C4-2B (cell line): ENCODE measurements at regions not wholly inside any gene's neighbourhood (a gene's known extent, or its start where the extent isn't known, plus 50 kb on each side); places are given as distances from the start of the nearest gene placed in this dataset.
"Not testable (repeated sequence)": the region's sequence is repeated elsewhere in the genome, so short reads cannot be mapped to it uniquely, and the experiment has no call there.

Source experiments
- ZFX ChIP-seq: fragments of 450-650 bp; IDR thresholded peaks from 2 replicates; pipeline ENCODE4 v1.6.1; 2017
- TF ChIP-seq, protein P1 (sequence below): fragments of 450-650 bp; conservative IDR thresholded peaks from 2 replicates; pipeline ENCODE4 v1.5.1; 2017; ENCODE audit warnings: mild to moderate bottlenecking

DNA sequence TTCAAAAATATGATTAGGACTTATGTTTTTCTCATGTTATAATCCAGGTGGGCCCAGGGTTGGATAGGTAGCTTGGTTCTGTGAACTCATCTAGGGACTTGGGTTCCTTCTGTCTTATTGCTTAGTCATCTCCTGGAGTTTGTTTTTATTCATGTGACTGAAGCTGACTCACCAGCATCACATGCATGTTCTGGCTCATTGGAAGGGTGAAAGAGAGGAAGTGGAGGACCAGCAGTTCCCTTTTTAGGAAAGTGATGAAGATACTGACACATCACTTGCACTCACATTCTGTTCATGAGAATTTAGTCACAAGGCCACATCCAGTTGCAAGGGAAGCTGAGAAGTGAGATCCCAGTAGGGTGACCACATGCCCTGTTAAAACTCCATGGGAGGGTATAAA is 95.9 kb downstream of the NPIPB5 start:
- TF ChIP-seq, protein P1, sequence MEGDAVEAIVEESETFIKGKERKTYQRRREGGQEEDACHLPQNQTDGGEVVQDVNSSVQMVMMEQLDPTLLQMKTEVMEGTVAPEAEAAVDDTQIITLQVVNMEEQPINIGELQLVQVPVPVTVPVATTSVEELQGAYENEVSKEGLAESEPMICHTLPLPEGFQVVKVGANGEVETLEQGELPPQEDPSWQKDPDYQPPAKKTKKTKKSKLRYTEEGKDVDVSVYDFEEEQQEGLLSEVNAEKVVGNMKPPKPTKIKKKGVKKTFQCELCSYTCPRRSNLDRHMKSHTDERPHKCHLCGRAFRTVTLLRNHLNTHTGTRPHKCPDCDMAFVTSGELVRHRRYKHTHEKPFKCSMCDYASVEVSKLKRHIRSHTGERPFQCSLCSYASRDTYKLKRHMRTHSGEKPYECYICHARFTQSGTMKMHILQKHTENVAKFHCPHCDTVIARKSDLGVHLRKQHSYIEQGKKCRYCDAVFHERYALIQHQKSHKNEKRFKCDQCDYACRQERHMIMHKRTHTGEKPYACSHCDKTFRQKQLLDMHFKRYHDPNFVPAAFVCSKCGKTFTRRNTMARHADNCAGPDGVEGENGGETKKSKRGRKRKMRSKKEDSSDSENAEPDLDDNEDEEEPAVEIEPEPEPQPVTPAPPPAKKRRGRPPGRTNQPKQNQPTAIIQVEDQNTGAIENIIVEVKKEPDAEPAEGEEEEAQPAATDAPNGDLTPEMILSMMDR: not testable (repeated sequence)
- TF ChIP-seq ZFX: not testable (repeated sequence)
